ENCODE measurements at regions not wholly inside any gene's neighbourhood (a gene's known extent, or its start where the extent isn't known, plus 50 kb on each side); places are given as distances from the start of the nearest gene placed in this dataset.

- no peaks in the 10 kb centered on the region for H3K9me3 Mint-ChIP-seq
- H3K36me3 Mint-ChIP-seq, result no peaks in the 10 kb centered on the region
- H3K27me3 Mint-ChIP-seq, result no peaks in the 10 kb centered on the region
- no peak overlapping the region for H3K4me3 Mint-ChIP-seq
- POLR2A ChIA-PET, result no interaction called here
- H3K27ac Mint-ChIP-seq, result no peak overlapping the region
- DNase-seq, result no peak
- H3K4me1 Mint-ChIP-seq, result no peaks in the 10 kb centered on the region
- ATAC-seq (ENCODE audit: low read depth), result no peak
Measured at GRCh38 chr14:48456051-48456450, 780.6 kb upstream of the MDGA2 start.

GRCh38 chr14:48454887-48455286, 779.5 kb upstream of the MDGA2 start:
- no peaks in the 10 kb centered on the region for H3K27me3 Mint-ChIP-seq
- no peaks in the 10 kb centered on the region for H3K9me3 Mint-ChIP-seq
- POLR2A ChIA-PET, result no interaction called here
- H3K36me3 Mint-ChIP-seq, result no peaks in the 10 kb centered on the region
- H3K27ac Mint-ChIP-seq, result no peak overlapping the region
- H3K4me3 Mint-ChIP-seq, result no peak overlapping the region
- no peak for DNase-seq
- no peaks in the 10 kb centered on the region for H3K4me1 Mint-ChIP-seq
- ATAC-seq (ENCODE audit: low read depth), result no peak

GRCh38 chr14:48452437-48452995, 777.1 kb upstream of the MDGA2 start:
- Mint-ChIP-seq H3K4me3 (no peak overlapping the region), H3K9me3 (peaks cover 1% of the 10 kb centered on the region), H3K27me3 (no peaks in the 10 kb centered on the region), H3K36me3 (no peaks in the 10 kb centered on the region), H3K27ac (no peak overlapping the region), H3K4me1 (no peaks in the 10 kb centered on the region)
- ATAC-seq (ENCODE audit: low read depth), result no peak
- no peak for DNase-seq
- POLR2A ChIA-PET, result no interaction called here

GRCh38 chr14:48435221-48435620, 759.8 kb upstream of the MDGA2 start:
- POLR2A ChIA-PET, result no interaction called here
- peaks cover 2% of the 10 kb centered on the region for H3K9me3 Mint-ChIP-seq
- no peak overlapping the region for H3K27ac Mint-ChIP-seq
- H3K4me3 Mint-ChIP-seq, result no peak overlapping the region
- H3K27me3 Mint-ChIP-seq, result no peaks in the 10 kb centered on the region
- ATAC-seq (ENCODE audit: low read depth), result no peak
- no peak for DNase-seq
- no peaks in the 10 kb centered on the region for H3K4me1 Mint-ChIP-seq
- H3K36me3 Mint-ChIP-seq, result no peaks in the 10 kb centered on the region

- H3K27me3 Mint-ChIP-seq, result no peaks in the 10 kb centered on the region
- ATAC-seq (ENCODE audit: low read depth) (no peak), DNase-seq (no peak)
- H3K9me3 Mint-ChIP-seq, result no peaks in the 10 kb centered on the region
- no peak overlapping the region for H3K4me3 Mint-ChIP-seq
- H3K27ac Mint-ChIP-seq, result no peak overlapping the region
- H3K36me3 Mint-ChIP-seq, result no peaks in the 10 kb centered on the region
- H3K4me1 Mint-ChIP-seq, result no peaks in the 10 kb centered on the region
- POLR2A ChIA-PET, result no interaction called here
Measured at GRCh38 chr14:48430805-48431204, 755.4 kb upstream of the MDGA2 start.

GRCh38 chr14:48429512-48429911, 754.1 kb upstream of the MDGA2 start:
- Mint-ChIP-seq H3K27me3 (no peaks in the 10 kb centered on the region), H3K4me1 (no peaks in the 10 kb centered on the region), H3K4me3 (no peak overlapping the region), H3K9me3 (no peaks in the 10 kb centered on the region), H3K27ac (no peak overlapping the region), H3K36me3 (no peaks in the 10 kb centered on the region)
- POLR2A ChIA-PET, result no interaction called here
- ATAC-seq (ENCODE audit: low read depth), result no peak
- DNase-seq, result no peak

- ATAC-seq (ENCODE audit: low read depth), result no peak
- Mint-ChIP-seq H3K4me3 (no peak overlapping the region), H3K36me3 (no peaks in the 10 kb centered on the region), H3K27ac (no peak overlapping the region), H3K27me3 (no peaks in the 10 kb centered on the region), H3K4me1 (no peaks in the 10 kb centered on the region), H3K9me3 (peaks cover 8% of the 10 kb centered on the region)
- POLR2A ChIA-PET, result no interaction called here
- DNase-seq, result no peak
Measured at GRCh38 chr14:48417715-48418500, 742.5 kb upstream of the MDGA2 start.

GRCh38 chr14:48401321-48401720, 725.9 kb upstream of the MDGA2 start:
- ATAC-seq (ENCODE audit: low read depth), result no peak
- Mint-ChIP-seq H3K9me3 (peaks cover 3% of the 10 kb centered on the region), H3K27me3 (no peaks in the 10 kb centered on the region), H3K27ac (no peak overlapping the region), H3K36me3 (no peaks in the 10 kb centered on the region), H3K4me1 (no peaks in the 10 kb centered on the region), H3K4me3 (no peak overlapping the region)
- no peak for DNase-seq
- POLR2A ChIA-PET, result no interaction called here

- Mint-ChIP-seq H3K27ac (no peak overlapping the region), H3K9me3 (no peaks in the 10 kb centered on the region), H3K4me3 (no peak overlapping the region), H3K27me3 (no peaks in the 10 kb centered on the region), H3K36me3 (no peaks in the 10 kb centered on the region), H3K4me1 (no peaks in the 10 kb centered on the region)
- DNase-seq, result no peak
- POLR2A ChIA-PET, result no interaction called here
- no peak for ATAC-seq (ENCODE audit: low read depth)
Measured at GRCh38 chr14:48398675-48399282, 723.4 kb upstream of the MDGA2 start.

GRCh38 chr14:48391661-48392060, 716.3 kb upstream of the MDGA2 start:
- POLR2A ChIA-PET, result no interaction called here
- Mint-ChIP-seq H3K9me3 (no peaks in the 10 kb centered on the region), H3K27ac (no peak overlapping the region), H3K36me3 (no peaks in the 10 kb centered on the region), H3K27me3 (no peaks in the 10 kb centered on the region), H3K4me1 (no peaks in the 10 kb centered on the region), H3K4me3 (no peak overlapping the region)
- ATAC-seq (ENCODE audit: low read depth), result no peak
- no peak for DNase-seq

- H3K36me3 Mint-ChIP-seq, result no peaks in the 10 kb centered on the region
- H3K4me1 Mint-ChIP-seq, result no peaks in the 10 kb centered on the region
- H3K27me3 Mint-ChIP-seq, result no peaks in the 10 kb centered on the region
- no peak for ATAC-seq (ENCODE audit: low read depth)
- DNase-seq, result no peak
- no peak overlapping the region for H3K27ac Mint-ChIP-seq
- POLR2A ChIA-PET, result no interaction called here
- no peaks in the 10 kb centered on the region for H3K9me3 Mint-ChIP-seq
- no peak overlapping the region for H3K4me3 Mint-ChIP-seq
Measured at GRCh38 chr14:48390346-48390745, 714.9 kb upstream of the MDGA2 start.

- Mint-ChIP-seq H3K4me3 (no peak overlapping the region), H3K36me3 (no peaks in the 10 kb centered on the region), H3K27ac (no peak overlapping the region), H3K27me3 (no peaks in the 10 kb centered on the region), H3K9me3 (no peaks in the 10 kb centered on the region), H3K4me1 (no peaks in the 10 kb centered on the region)
- POLR2A ChIA-PET, result no interaction called here
- ATAC-seq (ENCODE audit: low read depth) (no peak), DNase-seq (no peak)
Measured at GRCh38 chr14:48384821-48385220, 709.4 kb upstream of the MDGA2 start.

- no peaks in the 10 kb centered on the region for H3K36me3 Mint-ChIP-seq
- H3K4me1 Mint-ChIP-seq, result no peaks in the 10 kb centered on the region
- H3K27ac Mint-ChIP-seq, result no peak overlapping the region
- H3K9me3 Mint-ChIP-seq, result no peaks in the 10 kb centered on the region
- no peak overlapping the region for H3K4me3 Mint-ChIP-seq
- no peaks in the 10 kb centered on the region for H3K27me3 Mint-ChIP-seq
- ATAC-seq (ENCODE audit: low read depth) (no peak), DNase-seq (no peak)
- POLR2A ChIA-PET, result no interaction called here
Measured at GRCh38 chr14:48382961-48383360, 707.6 kb upstream of the MDGA2 start.

GRCh38 chr14:48378541-48378940, 703.1 kb upstream of the MDGA2 start:
- Mint-ChIP-seq H3K4me3 (no peak overlapping the region), H3K27ac (no peak overlapping the region), H3K27me3 (no peaks in the 10 kb centered on the region), H3K9me3 (no peaks in the 10 kb centered on the region), H3K4me1 (no peaks in the 10 kb centered on the region), H3K36me3 (no peaks in the 10 kb centered on the region)
- POLR2A ChIA-PET, result no interaction called here
- DNase-seq (no peak), ATAC-seq (ENCODE audit: low read depth) (no peak)

Measured in activated naive CD8-positive, alpha-beta T cell treated with anti-CD3 and anti-CD28 coated beads, Interleukin-2, amount 10 ng/mL, durations not matched to agents 7 days and 5 days (primary cell).